ENCODE measurements at regions not wholly inside any gene's neighbourhood (a gene's known extent, or its start where the extent isn't known, plus 50 kb on each side); places are given as distances from the start of the nearest gene placed in this dataset.

DNA sequence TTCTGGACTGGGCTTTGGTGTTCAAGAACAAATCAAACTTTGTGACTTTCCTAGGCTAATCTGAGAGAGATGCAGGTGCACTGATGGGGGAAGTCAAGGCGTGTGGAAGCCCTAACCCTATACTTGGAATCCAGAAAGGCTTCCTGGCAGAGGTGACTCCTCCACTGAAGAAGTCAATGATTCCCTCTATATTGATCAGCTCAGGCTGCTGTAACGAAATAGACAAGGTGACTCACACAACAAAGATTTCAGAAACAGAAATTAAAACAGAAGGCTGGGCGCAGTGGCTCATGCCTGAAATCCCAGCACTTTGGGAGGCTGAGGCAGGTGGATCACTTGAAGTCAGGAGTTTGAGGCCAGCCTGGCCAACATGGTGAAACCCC, 69.6 kb upstream of the GGTA1 start:
- H3K36me3 ChIP-seq (ENCODE audit: control insufficient read depth, insufficient read depth, low read length), result no peaks in the 10 kb centered on the region
- H3K9me3 ChIP-seq (ENCODE audit: control insufficient read depth, insufficient read depth, low read length), result no peaks in the 10 kb centered on the region
- H3K27me3 ChIP-seq (ENCODE audit: control insufficient read depth, insufficient read depth, low read length), result no peaks in the 10 kb centered on the region
- H3K27ac ChIP-seq (ENCODE audit: low read length), result no peak overlapping the region
- H3K4me1 ChIP-seq (ENCODE audit: control insufficient read depth, insufficient read depth, low read length), result no peaks in the 10 kb centered on the region; the same call in 1 of the 2 replicates
- no peak for DNase-seq (ENCODE audit: low read depth, low spot score)
- no CpG with 5 or more reads among the region's 3 CpGs for WGBS (ENCODE audit: insufficient coverage, insufficient read length)
- H3K4me3 ChIP-seq (ENCODE audit: low read length), result no peak overlapping the region

DNA sequence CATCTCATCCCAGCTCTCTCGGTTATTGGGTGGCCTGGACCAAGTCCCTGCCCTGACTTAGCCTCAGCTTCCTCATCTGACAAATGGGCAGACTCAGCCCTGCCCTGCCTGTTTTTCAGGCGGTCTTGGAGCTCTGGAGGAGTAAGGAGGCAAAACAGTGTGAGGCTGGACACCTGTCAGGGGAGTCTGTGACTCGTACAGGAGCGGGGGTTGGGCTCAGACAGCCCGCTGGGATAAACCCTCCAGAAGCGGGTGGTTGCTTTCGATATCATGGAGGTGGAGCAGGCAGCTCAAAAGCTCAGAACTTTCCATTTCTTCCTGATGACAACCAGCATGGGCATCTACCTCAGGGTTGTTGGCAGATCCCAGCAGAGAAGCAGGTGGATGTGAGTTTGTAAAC, 72.9 kb upstream of the GGTA1 start:
- WGBS (ENCODE audit: insufficient coverage, insufficient read length), result no CpG with 5 or more reads among the region's 7 CpGs
- Histone ChIP-seq H3K4me1 (ENCODE audit: control insufficient read depth, insufficient read depth, low read length) (no peaks in the 10 kb centered on the region), H3K36me3 (ENCODE audit: control insufficient read depth, insufficient read depth, low read length) (no peaks in the 10 kb centered on the region), H3K27me3 (ENCODE audit: control insufficient read depth, insufficient read depth, low read length) (no peaks in the 10 kb centered on the region), H3K9me3 (ENCODE audit: control insufficient read depth, insufficient read depth, low read length) (no peaks in the 10 kb centered on the region), H3K27ac (ENCODE audit: low read length) (no peak overlapping the region), H3K4me3 (ENCODE audit: low read length) (no peak overlapping the region)
- DNase-seq (ENCODE audit: low read depth, low spot score), result no peak

DNA sequence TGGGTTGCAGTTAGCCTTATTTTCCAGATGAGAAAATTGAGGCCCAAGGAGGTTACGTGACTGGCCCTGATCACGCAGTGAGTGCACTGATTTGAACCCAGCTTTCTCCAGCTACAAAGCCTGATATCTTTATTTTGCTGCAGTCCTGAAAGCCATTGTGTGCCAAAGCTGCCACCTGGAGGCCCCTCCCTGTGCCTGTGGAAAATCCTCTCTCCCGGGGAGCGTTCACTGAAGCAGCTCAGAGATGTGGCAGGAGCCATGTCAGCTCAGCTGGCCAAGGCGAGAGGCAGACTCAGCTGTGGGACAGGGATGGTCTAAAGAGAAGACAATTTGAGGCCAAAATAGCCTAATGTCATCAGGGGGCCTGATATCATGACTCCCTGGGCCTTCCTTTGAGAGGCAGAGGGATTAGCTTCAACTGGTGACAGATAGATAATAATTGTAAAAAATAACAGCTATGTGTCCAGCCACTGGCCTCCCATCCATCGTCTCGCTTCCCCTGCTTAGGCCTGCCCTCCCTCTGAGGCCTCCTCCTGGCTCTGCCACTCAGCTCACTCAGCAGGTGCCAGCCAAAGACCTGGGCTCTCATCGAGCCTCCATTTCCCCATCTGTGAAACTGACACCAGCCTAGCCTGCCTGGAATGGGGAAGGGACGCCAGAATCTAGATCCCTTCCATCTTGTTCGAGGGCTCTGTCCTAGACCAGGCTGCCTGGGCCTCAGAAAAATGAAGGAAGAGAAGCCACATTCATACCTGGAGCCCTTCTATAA, 74.3 kb upstream of the GGTA1 start:
- H3K4me1 ChIP-seq (ENCODE audit: control insufficient read depth, insufficient read depth, low read length), result no peaks in the 10 kb centered on the region
- no peaks in the 10 kb centered on the region for H3K36me3 ChIP-seq (ENCODE audit: control insufficient read depth, insufficient read depth, low read length)
- no CpG with 5 or more reads among the region's 10 CpGs for whole genome bisulfite sequencing (ENCODE audit: insufficient coverage, insufficient read length)
- H3K4me3 ChIP-seq (ENCODE audit: low read length), result no peak overlapping the region
- H3K9me3 ChIP-seq (ENCODE audit: control insufficient read depth, insufficient read depth, low read length), result no peaks in the 10 kb centered on the region
- DNase-seq (ENCODE audit: low read depth, low spot score), result no peak
- no peaks in the 10 kb centered on the region for H3K27me3 ChIP-seq (ENCODE audit: control insufficient read depth, insufficient read depth, low read length)
- H3K27ac ChIP-seq (ENCODE audit: low read length), result no peak overlapping the region

DNA sequence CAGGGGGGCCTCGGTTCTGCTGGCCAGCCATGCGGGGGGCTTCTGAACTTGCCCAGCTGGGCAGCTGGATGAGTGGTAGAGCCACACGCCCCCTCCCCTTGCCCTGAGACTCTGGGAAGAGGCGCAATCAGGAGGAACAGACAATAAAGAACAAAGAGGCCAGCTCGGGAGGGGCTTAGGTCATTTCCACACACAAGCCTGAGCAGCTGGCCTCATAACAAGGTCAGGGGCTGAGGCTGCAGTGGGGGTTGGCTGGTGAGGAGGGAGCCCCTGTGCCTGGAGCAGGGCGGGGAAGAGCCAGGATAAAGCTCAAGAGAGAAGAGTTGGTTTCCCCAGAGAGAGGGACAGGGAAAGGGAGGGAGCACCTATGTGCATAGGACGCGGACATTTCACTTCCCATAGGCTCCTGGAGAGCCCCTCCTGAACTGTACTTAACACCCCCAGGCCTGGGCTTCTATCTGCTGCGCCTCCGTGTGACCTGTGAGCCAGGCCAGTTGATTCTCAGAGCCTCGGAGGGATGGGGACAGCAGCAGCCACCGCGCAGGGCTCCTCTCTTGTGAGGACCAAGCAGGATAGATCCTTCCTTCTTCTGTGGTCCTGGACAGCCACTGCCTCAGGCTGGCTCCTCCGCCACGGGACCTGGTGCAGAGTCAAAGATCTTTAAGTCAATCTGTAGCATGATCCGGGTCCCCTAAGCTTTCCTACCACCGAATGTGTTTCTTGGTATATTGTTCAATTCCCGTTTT, 75.3 kb upstream of the GGTA1 start:
- Histone ChIP-seq H3K9me3 (ENCODE audit: control insufficient read depth, insufficient read depth, low read length) (no peaks in the 10 kb centered on the region), H3K4me3 (ENCODE audit: low read length) (no peak overlapping the region), H3K27me3 (ENCODE audit: control insufficient read depth, insufficient read depth, low read length) (no peaks in the 10 kb centered on the region), H3K36me3 (ENCODE audit: control insufficient read depth, insufficient read depth, low read length) (no peaks in the 10 kb centered on the region), H3K27ac (ENCODE audit: low read length) (no peak overlapping the region), H3K4me1 (ENCODE audit: control insufficient read depth, insufficient read depth, low read length) (no peaks in the 10 kb centered on the region)
- no peak for DNase-seq (ENCODE audit: low read depth, low spot score)
- no CpG with 5 or more reads among the region's 18 CpGs for WGBS (ENCODE audit: insufficient coverage, insufficient read length)

DNA sequence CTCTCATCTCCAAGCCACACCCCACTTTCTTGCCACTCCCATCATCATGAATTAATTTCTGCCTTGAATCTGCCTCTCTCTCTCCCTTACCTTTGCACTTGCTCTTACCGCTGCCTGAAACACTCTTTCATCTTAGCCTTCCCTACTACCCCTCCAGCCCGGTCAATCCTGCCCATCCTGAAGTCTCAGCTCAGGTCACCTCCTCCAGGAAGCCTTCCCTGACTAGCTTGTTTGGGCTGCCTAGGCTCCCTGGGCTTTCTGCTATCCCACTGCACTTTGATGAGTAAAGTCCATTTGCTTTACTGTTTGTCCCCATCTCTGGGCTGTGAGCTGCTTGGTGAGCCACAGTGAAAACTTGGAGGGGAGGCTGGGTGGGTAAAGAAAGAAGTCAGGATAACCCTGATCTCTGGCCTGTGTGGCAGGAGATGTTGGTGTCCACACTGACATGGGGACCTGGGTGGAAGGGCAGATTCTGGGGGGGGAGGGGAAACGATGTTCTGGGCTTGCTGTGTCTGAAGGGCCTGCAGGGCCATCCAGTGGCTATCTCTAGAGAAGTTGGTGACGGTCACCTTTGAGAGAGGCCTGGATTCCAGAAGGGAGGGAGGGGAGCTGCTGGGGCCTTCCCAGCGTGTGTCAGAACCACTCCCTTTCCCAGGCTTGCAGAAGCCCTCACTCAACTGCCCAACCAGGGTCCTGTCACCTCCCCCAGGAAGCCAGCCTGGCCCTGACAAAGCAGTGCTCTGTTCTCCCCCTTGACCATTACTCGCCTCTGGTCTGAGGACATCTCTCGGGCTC, 75.0 kb upstream of the DAB2IP start:
- no peaks in the 10 kb centered on the region for H3K9me3 ChIP-seq (ENCODE audit: control insufficient read depth, insufficient read depth, low read length)
- no peak overlapping the region for H3K4me3 ChIP-seq (ENCODE audit: low read length)
- H3K27me3 ChIP-seq (ENCODE audit: control insufficient read depth, insufficient read depth, low read length), result no peaks in the 10 kb centered on the region
- no peaks in the 10 kb centered on the region for H3K36me3 ChIP-seq (ENCODE audit: control insufficient read depth, insufficient read depth, low read length)
- no CpG with 5 or more reads among the region's 7 CpGs for WGBS (ENCODE audit: insufficient coverage, insufficient read length)
- H3K27ac ChIP-seq (ENCODE audit: low read length), result no peak overlapping the region
- DNase-seq (ENCODE audit: low read depth, low spot score), result no peak
- 0 out of 2 replicates have a peak, but pooled peaks cover under 1% of the 10 kb centered on the region for H3K4me1 ChIP-seq (ENCODE audit: control insufficient read depth, insufficient read depth, low read length)

DNA sequence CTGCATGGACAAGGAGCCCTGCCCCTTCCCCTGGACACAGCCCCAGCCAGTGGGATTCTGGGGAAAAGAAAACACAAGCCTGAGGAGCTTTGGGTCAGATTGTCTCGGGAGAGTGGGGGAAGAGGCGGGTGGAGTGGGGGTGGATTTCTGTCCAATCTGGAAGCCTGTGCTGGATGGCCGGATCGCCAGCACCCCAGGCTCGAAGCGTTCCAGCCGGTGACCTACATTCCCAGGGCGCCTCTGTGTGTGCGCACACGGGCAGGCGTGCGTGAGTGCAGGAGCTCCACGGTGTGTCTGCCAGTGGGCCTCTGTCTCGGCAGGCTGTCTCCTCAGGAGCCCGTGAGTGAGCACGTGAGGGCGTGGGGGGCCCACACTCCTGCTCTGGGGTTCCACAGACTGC, 74.3 kb upstream of the DAB2IP start:
- Histone ChIP-seq H3K4me1 (ENCODE audit: control insufficient read depth, insufficient read depth, low read length) (0 out of 2 replicates have a peak, but pooled peaks cover 3% of the 10 kb centered on the region), H3K27ac (ENCODE audit: low read length) (no peak overlapping the region)

DNA sequence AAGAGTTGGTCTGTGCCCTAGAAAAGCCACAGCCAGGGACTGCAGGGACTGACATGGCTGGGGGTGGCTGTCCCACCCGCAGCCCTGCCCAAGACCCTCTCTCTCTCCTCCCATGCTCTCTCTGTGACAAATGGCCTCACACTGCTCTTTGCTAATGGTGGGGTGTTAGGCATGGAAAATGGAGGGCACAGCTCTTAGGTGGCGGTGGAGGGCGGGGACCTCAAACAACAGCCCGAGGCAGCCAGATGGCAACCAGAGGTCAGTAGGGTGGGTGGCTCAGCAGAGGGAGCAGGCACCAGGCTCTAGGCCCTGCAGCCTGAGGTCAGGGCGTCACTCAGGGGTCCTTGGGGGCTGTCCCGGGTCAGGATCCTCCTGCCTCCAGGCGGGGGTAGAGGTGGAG, 73.9 kb upstream of the DAB2IP start:
- WGBS (ENCODE audit: insufficient coverage, insufficient read length), result no CpG with 5 or more reads among the region's 7 CpGs
- Histone ChIP-seq H3K9me3 (ENCODE audit: control insufficient read depth, insufficient read depth, low read length) (no peaks in the 10 kb centered on the region), H3K27me3 (ENCODE audit: control insufficient read depth, insufficient read depth, low read length) (no peaks in the 10 kb centered on the region), H3K4me3 (ENCODE audit: low read length) (no peak overlapping the region), H3K4me1 (ENCODE audit: control insufficient read depth, insufficient read depth, low read length) (peaks cover 5% of the 10 kb centered on the region; the same call in 1 of the 2 replicates), H3K27ac (ENCODE audit: low read length) (no peak overlapping the region), H3K36me3 (ENCODE audit: control insufficient read depth, insufficient read depth, low read length) (no peaks in the 10 kb centered on the region)
- DNase-seq (ENCODE audit: low read depth, low spot score), result no peak

More for the DNA sequence above, 74.3 kb upstream of the DAB2IP start:
- Histone ChIP-seq H3K27me3 (ENCODE audit: control insufficient read depth, insufficient read depth, low read length) (no peaks in the 10 kb centered on the region), H3K9me3 (ENCODE audit: control insufficient read depth, insufficient read depth, low read length) (no peaks in the 10 kb centered on the region), H3K4me3 (ENCODE audit: low read length) (no peak overlapping the region), H3K36me3 (ENCODE audit: control insufficient read depth, insufficient read depth, low read length) (no peaks in the 10 kb centered on the region)
- no peak for DNase-seq (ENCODE audit: low read depth, low spot score)
- no CpG with 5 or more reads among the region's 17 CpGs for WGBS (ENCODE audit: insufficient coverage, insufficient read length)

DNA sequence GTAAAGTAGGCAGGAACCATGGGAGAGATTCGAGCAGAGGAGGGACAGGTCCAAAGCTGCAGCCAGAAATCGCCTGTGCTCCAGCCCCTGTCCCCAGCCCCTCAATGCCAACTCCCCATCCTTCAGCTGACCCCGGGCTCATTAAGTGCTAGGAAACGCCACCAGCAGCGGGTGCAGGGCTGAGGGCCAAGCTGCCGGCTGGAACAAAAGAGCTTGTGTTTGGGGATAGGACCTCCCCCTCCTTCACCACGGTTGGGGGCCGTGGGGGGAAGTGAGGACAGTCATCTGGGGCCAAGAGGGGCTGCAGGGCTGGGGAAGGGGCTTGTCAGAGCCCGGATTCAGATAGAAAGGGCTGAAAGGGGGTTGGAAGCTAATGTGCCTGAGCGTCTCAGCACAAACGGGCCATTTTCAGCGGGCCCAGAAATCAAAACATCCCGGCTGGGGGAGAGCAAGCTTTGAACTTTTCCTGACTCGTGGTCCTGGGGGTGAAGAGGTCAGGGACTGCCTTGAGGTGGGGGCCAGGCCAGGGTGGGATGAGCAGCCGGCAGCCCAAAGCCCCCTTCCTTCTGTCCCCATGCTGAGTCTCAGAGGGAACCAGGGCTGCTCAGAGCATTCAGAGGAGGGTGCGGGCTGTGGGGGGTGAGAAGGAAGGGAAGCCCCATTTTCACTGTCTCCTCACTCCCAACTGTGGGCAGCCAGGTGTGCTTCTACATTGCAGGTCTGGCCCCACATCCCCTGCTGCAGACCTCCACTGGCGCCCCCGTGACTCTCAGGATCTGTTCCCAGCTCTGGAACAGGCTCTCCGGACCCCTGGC, 69.4 kb upstream of the DAB2IP start:
- Histone ChIP-seq H3K27me3 (ENCODE audit: control insufficient read depth, insufficient read depth, low read length) (no peaks in the 10 kb centered on the region), H3K4me1 (ENCODE audit: control insufficient read depth, insufficient read depth, low read length) (peaks cover 5% of the 10 kb centered on the region; the same call in 1 of the 2 replicates), H3K36me3 (ENCODE audit: control insufficient read depth, insufficient read depth, low read length) (no peaks in the 10 kb centered on the region), H3K4me3 (ENCODE audit: low read length) (no peak overlapping the region), H3K27ac (ENCODE audit: low read length) (no peak overlapping the region), H3K9me3 (ENCODE audit: control insufficient read depth, insufficient read depth, low read length) (no peaks in the 10 kb centered on the region)
- WGBS (ENCODE audit: insufficient coverage, insufficient read length), result no CpG with 5 or more reads among the region's 19 CpGs
- no peak for DNase-seq (ENCODE audit: low read depth, low spot score)

DNA sequence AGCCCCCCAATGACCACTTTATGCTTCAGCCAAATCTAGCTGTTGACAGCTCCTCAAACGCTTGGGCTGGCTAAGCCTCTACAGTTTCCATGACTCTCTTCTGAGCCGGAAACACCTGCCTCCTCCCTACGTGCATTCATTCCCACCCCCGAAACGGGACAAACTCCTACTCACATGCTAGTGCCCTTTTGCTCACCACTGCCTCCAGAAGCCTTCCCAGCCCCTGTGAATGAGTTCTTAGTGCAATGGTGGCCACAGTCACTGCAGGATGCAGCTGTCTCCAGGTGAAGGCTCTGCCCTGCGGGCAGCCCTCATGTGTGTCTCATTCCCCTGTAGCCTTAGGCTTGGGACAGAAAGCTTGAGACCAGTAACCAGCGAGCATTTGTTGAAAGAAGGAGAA, 68.8 kb upstream of the DAB2IP start:
- Histone ChIP-seq H3K27ac (ENCODE audit: low read length) (no peak overlapping the region), H3K4me3 (ENCODE audit: low read length) (no peak overlapping the region), H3K36me3 (ENCODE audit: control insufficient read depth, insufficient read depth, low read length) (no peaks in the 10 kb centered on the region), H3K9me3 (ENCODE audit: control insufficient read depth, insufficient read depth, low read length) (no peaks in the 10 kb centered on the region), H3K27me3 (ENCODE audit: control insufficient read depth, insufficient read depth, low read length) (no peaks in the 10 kb centered on the region), H3K4me1 (ENCODE audit: control insufficient read depth, insufficient read depth, low read length) (peaks cover 5% of the 10 kb centered on the region; the same call in 1 of the 2 replicates)
- no CpG with 5 or more reads among the region's 7 CpGs for WGBS (ENCODE audit: insufficient coverage, insufficient read length)
- no peak for DNase-seq (ENCODE audit: low read depth, low spot score)

DNA sequence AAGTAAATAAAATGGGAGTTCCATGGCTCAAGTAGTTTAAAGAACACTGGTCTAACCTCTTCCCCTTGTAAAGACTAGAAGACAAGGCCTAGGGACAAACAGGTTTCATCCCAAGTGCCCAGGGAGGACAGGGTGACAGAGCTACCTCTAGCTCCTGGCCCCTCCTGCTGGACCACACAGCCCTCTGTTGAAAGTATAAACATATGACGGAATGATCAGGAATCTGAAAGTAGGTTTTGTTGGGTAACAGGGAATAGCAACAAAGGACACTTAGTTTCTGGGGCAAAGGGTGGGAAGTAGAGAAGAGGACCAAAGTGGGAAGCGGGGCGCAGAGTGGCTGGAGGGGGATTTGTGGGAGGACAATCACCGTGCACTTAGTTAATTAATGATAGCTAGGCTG, 67.0 kb upstream of the DAB2IP start:
- no CpG with 5 or more reads among the region's 4 CpGs for WGBS (ENCODE audit: insufficient coverage, insufficient read length)
- no peaks in the 10 kb centered on the region for H3K27me3 ChIP-seq (ENCODE audit: control insufficient read depth, insufficient read depth, low read length)

More for the DNA sequence above, 67.0 kb upstream of the DAB2IP start:
- no peak overlapping the region for H3K4me3 ChIP-seq (ENCODE audit: low read length)
- no peaks in the 10 kb centered on the region for H3K9me3 ChIP-seq (ENCODE audit: control insufficient read depth, insufficient read depth, low read length)
- no peak for DNase-seq (ENCODE audit: low read depth, low spot score)
- peaks cover 5% of the 10 kb centered on the region for H3K4me1 ChIP-seq (ENCODE audit: control insufficient read depth, insufficient read depth, low read length)
- no peak overlapping the region for H3K27ac ChIP-seq (ENCODE audit: low read length)
- H3K36me3 ChIP-seq (ENCODE audit: control insufficient read depth, insufficient read depth, low read length), result no peaks in the 10 kb centered on the region

All from iPS DF 6.9 (cell line).